ENCODE measurements at regions not wholly inside any gene's neighbourhood (a gene's known extent, or its start where the extent isn't known, plus 50 kb on each side); places are given as distances from the start of the nearest gene placed in this dataset.

GRCh38 chr5:116998024-116998423 lies 423.4 kb upstream of the SEMA6A start:
- TF ChIP-seq CTCF (IDR thresholded peaks at IDR 0.05): no peak
- TF ChIP-seq POLR2AphosphoS5 (IDR thresholded peaks at IDR 0.05; ENCODE audit: insufficient read depth in 1 of 2, low read depth in 1 of 2): no peak
- no peak for TF ChIP-seq POLR2A (IDR thresholded peaks at IDR 0.05)

Data from vagina (tissue), 2 donors.